Suprapubic skin (tissue), 4 donors: ENCODE measurements at regions not wholly inside any gene's neighbourhood (a gene's known extent, or its start where the extent isn't known, plus 50 kb on each side); places are given as distances from the start of the nearest gene placed in this dataset.
"Not testable (repeated sequence)": the region's sequence is repeated elsewhere in the genome, so short reads cannot be mapped to it uniquely, and the experiment has no call there.

Experiments
- DNase-seq, 2 donors: peaks; one replicate each; pipeline ENCODE4 v3.0.0-alpha.2; 2019; ENCODE audit warnings: low spot score in 2 of 2
- H3K27ac ChIP-seq: fragments of 200-600 bp; sonication (generic); one replicate; pipeline ENCODE4 v1.5.1; 2019
- H3K27me3 ChIP-seq: fragments of 200-600 bp; sonication (generic); one replicate; pipeline ENCODE4 v1.5.1; 2019
- H3K36me3 ChIP-seq: fragments of 200-600 bp; sonication (generic); one replicate; pipeline ENCODE4 v1.5.1; 2019
- H3K4me1 ChIP-seq: fragments of 200-600 bp; sonication (generic); one replicate; pipeline ENCODE4 v1.5.1; 2019
- H3K4me3 ChIP-seq: fragments of 200-600 bp; sonication (generic); one replicate; pipeline ENCODE4 v1.5.1; 2019; ENCODE audit warnings: mild to moderate bottlenecking
- H3K9me3 ChIP-seq: fragments of 200-600 bp; sonication (generic); one replicate; pipeline ENCODE4 v1.5.1; 2019
- EP300 ChIP-seq: sonication (generic); formaldehyde crosslinking; IDR thresholded peaks from one replicate; pipeline ENCODE4 v1.6.1; 2017; ENCODE audit warnings: antibody characterized with exemption
- POLR2A ChIP-seq, 2 donors: fragments of 450-650 bp; IDR thresholded peaks; one replicate each; pipeline ENCODE4 v1.6.1; 2017; ENCODE audit warnings: antibody characterized with exemption in 2 of 2, mild to moderate bottlenecking in 2 of 2, moderate library complexity in 2 of 2
- POLR2AphosphoS5 ChIP-seq, 3 donors: sonication (generic); formaldehyde crosslinking; IDR thresholded peaks; one replicate each; pipeline ENCODE4 v1.6.1; 2017; ENCODE audit warnings: antibody characterized with exemption in 3 of 3
- WGBS: methylation state at CpG from one replicate; pipeline ENCODE4 v1.1.5; 2018; 5-methylcytosine and 5-hydroxymethylcytosine counted together
- TF ChIP-seq, protein P1 (sequence below), 2 donors: fragments of 200-600 bp in 1 of 2; fragments of 450-650 bp in 1 of 2; sonication (generic) in 1 of 2; IDR thresholded peaks; one replicate each; pipeline ENCODE4 v1.5.1; 2016 to 2019; ENCODE audit warnings: antibody characterized with exemption in 2 of 2, mild to moderate bottlenecking in 1 of 2, moderate library complexity in 1 of 2

GRCh38 chr7:142452791-142453190 is 194.9 kb upstream of the PRSS58 start:
- Histone ChIP-seq H3K9me3 (no peaks in the 10 kb centered on the region), H3K27ac (no peak overlapping the region), H3K4me1 (no peaks in the 10 kb centered on the region), H3K27me3 (no peaks in the 10 kb centered on the region), H3K36me3 (no peaks in the 10 kb centered on the region), H3K4me3 (no peak overlapping the region)
- no peak for DNase-seq
- no peak for TF ChIP-seq POLR2A (IDR thresholded peaks at IDR 0.05)
- no peak for TF ChIP-seq EP300
- no peak for TF ChIP-seq POLR2AphosphoS5 (IDR thresholded peaks at IDR 0.05)
- TF ChIP-seq, protein P1, sequence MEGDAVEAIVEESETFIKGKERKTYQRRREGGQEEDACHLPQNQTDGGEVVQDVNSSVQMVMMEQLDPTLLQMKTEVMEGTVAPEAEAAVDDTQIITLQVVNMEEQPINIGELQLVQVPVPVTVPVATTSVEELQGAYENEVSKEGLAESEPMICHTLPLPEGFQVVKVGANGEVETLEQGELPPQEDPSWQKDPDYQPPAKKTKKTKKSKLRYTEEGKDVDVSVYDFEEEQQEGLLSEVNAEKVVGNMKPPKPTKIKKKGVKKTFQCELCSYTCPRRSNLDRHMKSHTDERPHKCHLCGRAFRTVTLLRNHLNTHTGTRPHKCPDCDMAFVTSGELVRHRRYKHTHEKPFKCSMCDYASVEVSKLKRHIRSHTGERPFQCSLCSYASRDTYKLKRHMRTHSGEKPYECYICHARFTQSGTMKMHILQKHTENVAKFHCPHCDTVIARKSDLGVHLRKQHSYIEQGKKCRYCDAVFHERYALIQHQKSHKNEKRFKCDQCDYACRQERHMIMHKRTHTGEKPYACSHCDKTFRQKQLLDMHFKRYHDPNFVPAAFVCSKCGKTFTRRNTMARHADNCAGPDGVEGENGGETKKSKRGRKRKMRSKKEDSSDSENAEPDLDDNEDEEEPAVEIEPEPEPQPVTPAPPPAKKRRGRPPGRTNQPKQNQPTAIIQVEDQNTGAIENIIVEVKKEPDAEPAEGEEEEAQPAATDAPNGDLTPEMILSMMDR (IDR thresholded peaks at IDR 0.05): no peak
- 79% methylated on average over 4 of the region's 4 CpGs for WGBS

DNA sequence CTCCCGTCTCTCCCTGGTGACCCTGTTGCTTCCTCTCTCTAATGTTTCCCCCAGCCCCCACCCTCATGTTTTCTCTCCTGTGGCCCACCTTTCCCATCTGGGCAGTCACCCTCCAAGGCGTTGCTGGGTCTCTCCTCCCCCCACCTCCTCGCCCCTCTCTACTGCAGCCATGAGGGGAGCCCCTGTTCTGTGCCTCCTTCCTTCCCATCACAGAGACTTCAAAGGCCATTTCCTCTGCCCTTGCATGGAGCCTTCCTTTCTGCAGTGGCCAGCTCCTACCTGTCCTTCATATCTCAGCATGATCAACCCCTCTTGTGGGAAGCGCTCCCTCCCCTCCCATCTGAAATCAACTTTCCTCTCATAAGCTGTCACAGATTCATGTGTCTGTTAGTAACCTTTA is 194.0 kb upstream of the PRSS58 start:
- Histone ChIP-seq H3K36me3 (no peaks in the 10 kb centered on the region), H3K27me3 (no peaks in the 10 kb centered on the region), H3K27ac (no peak overlapping the region), H3K4me1 (no peaks in the 10 kb centered on the region), H3K9me3 (no peaks in the 10 kb centered on the region), H3K4me3 (no peak overlapping the region)
- DNase-seq: no peak
- no peak for TF ChIP-seq POLR2A (IDR thresholded peaks at IDR 0.05)
- no peak for TF ChIP-seq EP300
- TF ChIP-seq, protein P1 (IDR thresholded peaks at IDR 0.05): no peak
- TF ChIP-seq POLR2AphosphoS5 (IDR thresholded peaks at IDR 0.05): no peak
- WGBS: 73% methylated on average over 4 of the region's 4 CpGs

- TF ChIP-seq POLR2A (IDR thresholded peaks at IDR 0.05): no peak
- TF ChIP-seq, protein P1 (IDR thresholded peaks at IDR 0.05): no peak
- TF ChIP-seq EP300: no peak
- no peak for TF ChIP-seq POLR2AphosphoS5 (IDR thresholded peaks at IDR 0.05)
- H3K9me3 ChIP-seq: no peaks in the 10 kb centered on the region
- no peak for DNase-seq
- H3K27ac ChIP-seq: no peak overlapping the region
- no peak overlapping the region for H3K4me3 ChIP-seq
- H3K27me3 ChIP-seq: no peaks in the 10 kb centered on the region
- no peaks in the 10 kb centered on the region for H3K36me3 ChIP-seq
- H3K4me1 ChIP-seq: no peaks in the 10 kb centered on the region
- 52% methylated on average over 2 of the region's 5 CpGs for WGBS
These were observed 193.4 kb upstream of the PRSS58 start for GRCh38 chr7:142451296-142451695.

GRCh38 chr7:142450695-142451094 is 192.8 kb upstream of the PRSS58 start:
- no peaks in the 10 kb centered on the region for H3K4me1 ChIP-seq
- no peaks in the 10 kb centered on the region for H3K27me3 ChIP-seq
- no peaks in the 10 kb centered on the region for H3K36me3 ChIP-seq
- 92% methylated on average over 2 of the region's 2 CpGs for WGBS
- H3K27ac ChIP-seq: no peak overlapping the region
- H3K9me3 ChIP-seq: no peaks in the 10 kb centered on the region
- H3K4me3 ChIP-seq: no peak overlapping the region
- TF ChIP-seq, protein P1 (IDR thresholded peaks at IDR 0.05): no peak
- TF ChIP-seq EP300: no peak
- no peak for DNase-seq

GRCh38 chr7:142450206-142450605 is 192.3 kb upstream of the PRSS58 start:
- WGBS: 63% methylated on average over 8 of the region's 8 CpGs
- TF ChIP-seq EP300 (no peak), POLR2A (IDR thresholded peaks at IDR 0.05) (no peak), POLR2AphosphoS5 (IDR thresholded peaks at IDR 0.05) (no peak)
- TF ChIP-seq, protein P1 (IDR thresholded peaks at IDR 0.05): no peak
- no peak overlapping the region for H3K27ac ChIP-seq
- DNase-seq: no peak
- H3K4me1 ChIP-seq: no peaks in the 10 kb centered on the region
- peaks cover 4% of the 10 kb centered on the region for H3K27me3 ChIP-seq
- no peaks in the 10 kb centered on the region for H3K9me3 ChIP-seq
- H3K4me3 ChIP-seq: no peak overlapping the region
- H3K36me3 ChIP-seq: no peaks in the 10 kb centered on the region

GRCh38 chr7:142448857-142449256 is 191.0 kb upstream of the PRSS58 start:
- H3K4me3 ChIP-seq, H3K27me3 ChIP-seq, H3K27ac ChIP-seq, H3K4me1 ChIP-seq, H3K9me3 ChIP-seq, H3K36me3 ChIP-seq, DNase-seq: not testable (repeated sequence)
- 88% methylated on average over 8 of the region's 8 CpGs for WGBS
